H1 (cell line): ENCODE measurements at regions not wholly inside any gene's neighbourhood (a gene's known extent, or its start where the extent isn't known, plus 50 kb on each side); places are given as distances from the start of the nearest gene placed in this dataset.

ENCODE experiments used
- CTCF ChIA-PET: fragments of 300-600 bp; sonication (Branson Sonifier 250); formaldehyde crosslinking; loops from one replicate; lab custom pipeline; 2021; ENCODE audit not compliant: partially characterized antibody; lab: Charles Lee
- POLR2A ChIA-PET: fragments of 300-600 bp; sonication (Branson Sonifier 250); formaldehyde crosslinking; loops from one replicate; lab custom pipeline; 2021; ENCODE audit warnings: inconsistent platforms; ENCODE audit not compliant: partially characterized antibody; lab: Charles Lee
- DNase-seq, 2 experiments: peaks; one replicate each; pipeline versions ENCODE4 v3.0.0 to v3.0.0-alpha.2; 2010 to 2022; ENCODE audit warnings: low spot score in 2 of 2, low read depth in 1 of 2, mixed read lengths in 1 of 2
- FAIRE-seq: peaks from 2 replicates; lab custom pipeline; 2011; peaks lifted over from hg19 to GRCh38; lab: Jason Lieb, UNC
- H2AFZ ChIP-seq: 2 replicates; pipeline ENCODE4 v1.8.1; 2012; ENCODE audit warnings: low read length, inconsistent platforms
- H2AK5ac ChIP-seq: 2 replicates; pipeline ENCODE4 v1.6.1; 2013; ENCODE audit warnings: low read depth, low read length
- H2BK120ac ChIP-seq: replicated peaks from 2 replicates; pipeline ENCODE3; 2013; ENCODE audit warnings: low read depth, low read length, inconsistent platforms
- H2BK12ac ChIP-seq: 2 replicates; pipeline ENCODE4 v1.6.1; 2013; ENCODE audit warnings: low read depth, low read length
- H2BK15ac ChIP-seq: 2 replicates; pipeline ENCODE4 v1.6.1; 2013; ENCODE audit warnings: low read length
- H2BK20ac ChIP-seq: 2 replicates; pipeline ENCODE4 v1.6.1; 2013; ENCODE audit warnings: low read length
- H2BK5ac ChIP-seq: 2 replicates; pipeline ENCODE4 v1.6.1; 2013; ENCODE audit warnings: low read depth, low read length
- H3K14ac ChIP-seq: 2 replicates; pipeline ENCODE4 v1.6.1; 2013; ENCODE audit warnings: inconsistent platforms; ENCODE audit not compliant: insufficient read length
- H3K18ac ChIP-seq: 2 replicates; pipeline ENCODE4 v1.6.1; 2013; ENCODE audit warnings: low read length; ENCODE audit errors: extremely low read depth
- H3K23ac ChIP-seq: 2 replicates; pipeline ENCODE4 v1.6.1; 2013; ENCODE audit warnings: inconsistent platforms; ENCODE audit not compliant: insufficient read length
- H3K23me2 ChIP-seq: 2 replicates; pipeline ENCODE4 v1.6.1; 2013; ENCODE audit warnings: low read depth, low read length
- H3K27ac ChIP-seq: 2 replicates; pipeline ENCODE4 v1.6.1; 2011; ENCODE audit warnings: low read depth, low read length, inconsistent platforms
- H3K27me3 ChIP-seq, 4 experiments: replicated peaks in 1 of 4; 1 replicate in 1 of 4; 2 replicates in 3 of 4; pipeline versions ENCODE4 v1.6.1 to v1.8.1; 2011 to 2013; ENCODE audit warnings: low read length in 3 of 4, mild to moderate bottlenecking in 3 of 4, inconsistent platforms in 2 of 4, mixed read lengths in 2 of 4, moderate library complexity in 1 of 4; ENCODE audit not compliant: control insufficient read depth in 3 of 4, insufficient read depth in 3 of 4; ENCODE audit errors: extremely low read depth in 1 of 4
- H3K36me3 ChIP-seq, 4 experiments: 2 replicates each; pipeline versions ENCODE4 v1.6.1 to v1.8.1; 2011 to 2013; ENCODE audit warnings: mild to moderate bottlenecking in 4 of 4, low read length in 3 of 4, moderate library complexity in 2 of 4, control low read depth in 1 of 4, inconsistent platforms in 1 of 4; ENCODE audit not compliant: insufficient read depth in 4 of 4, control insufficient read depth in 2 of 4
- H3K4ac ChIP-seq: replicated peaks from 2 replicates; pipeline ENCODE3; 2013; ENCODE audit warnings: low read length, low read depth, mixed read lengths, inconsistent platforms; ENCODE audit not compliant: insufficient read length
- H3K4me1 ChIP-seq, 4 experiments: replicated peaks in 1 of 4; 1 replicate in 1 of 4; 2 replicates in 3 of 4; pipeline versions ENCODE4 v1.6.1 to v1.8.1; 2011 to 2013; ENCODE audit warnings: low read length in 3 of 4, inconsistent platforms in 2 of 4, mixed read lengths in 1 of 4; ENCODE audit not compliant: insufficient read depth in 4 of 4, control insufficient read depth in 3 of 4
- H3K4me2 ChIP-seq, 2 experiments: 2 replicates each; pipeline versions ENCODE4 v1.6.1 to v1.8.1; 2011 to 2013; ENCODE audit warnings: low read depth in 2 of 2, low read length in 2 of 2, control low read depth in 1 of 2, inconsistent platforms in 1 of 2, mild to moderate bottlenecking in 1 of 2; ENCODE audit not compliant: insufficient read depth in 1 of 2
- H3K4me3 ChIP-seq, 4 experiments: fragments of 200-600, 300-600 bp in 1 of 4; sonication (generic), shearing (Covaris generic), sonication (Bioruptor Twin) in 1 of 4; 2 replicates each; pipeline versions ENCODE4 v1.5.1 to v1.8.1; 2011 to 2016; ENCODE audit warnings: low read length in 4 of 4, low read depth in 3 of 4, control low read depth in 2 of 4, inconsistent platforms in 2 of 4, mild to moderate bottlenecking in 2 of 4, mixed read lengths in 1 of 4, moderate library complexity in 1 of 4; ENCODE audit not compliant: insufficient read depth in 2 of 4; ENCODE audit errors: extremely low read depth in 1 of 4
- H3K56ac ChIP-seq: replicated peaks from 2 replicates; pipeline ENCODE3; 2013; ENCODE audit warnings: low read depth, mild to moderate bottlenecking, mixed read lengths, low read length, inconsistent platforms; ENCODE audit not compliant: insufficient read length
- H3K79me1 ChIP-seq: 2 replicates; pipeline ENCODE4 v1.6.1; 2013; ENCODE audit warnings: low read depth, low read length, control low read depth
- H3K79me2 ChIP-seq, 2 experiments: 2 replicates each; pipeline versions ENCODE4 v1.6.1 to v1.8.1; 2012 to 2013; ENCODE audit warnings: low read length in 2 of 2, mild to moderate bottlenecking in 2 of 2, inconsistent platforms in 1 of 2; ENCODE audit not compliant: insufficient read depth in 2 of 2, control insufficient read depth in 1 of 2
- H3K9ac ChIP-seq, 4 experiments: replicated peaks in 1 of 4; 1 replicate in 1 of 4; 2 replicates in 3 of 4; pipeline versions ENCODE4 v1.6.1 to v1.8.1; 2011 to 2013; ENCODE audit warnings: low read depth in 3 of 4, low read length in 3 of 4, control low read depth in 2 of 4, mild to moderate bottlenecking in 2 of 4, moderate library complexity in 2 of 4, inconsistent platforms in 1 of 4; ENCODE audit errors: extremely low read depth in 1 of 4
- H3K9me3 ChIP-seq, 2 experiments: 2 replicates each; pipeline versions ENCODE4 v1.6.1 to v1.8.1; 2012 to 2013; ENCODE audit warnings: mild to moderate bottlenecking in 2 of 2, moderate library complexity in 2 of 2, control low read depth in 1 of 2, inconsistent platforms in 1 of 2, low read depth in 1 of 2, low read length in 1 of 2, mixed read lengths in 1 of 2; ENCODE audit not compliant: insufficient read depth in 2 of 2
- H4K20me1 ChIP-seq, 2 experiments: replicated peaks in 1 of 2; 2 replicates each; pipeline versions ENCODE3 to v1.8.1; 2011 to 2013; ENCODE audit warnings: inconsistent platforms in 2 of 2, low read length in 2 of 2, mild to moderate bottlenecking in 1 of 2; ENCODE audit not compliant: insufficient read depth in 2 of 2, control insufficient read depth in 1 of 2
- H4K5ac ChIP-seq: 2 replicates; pipeline ENCODE4 v1.6.1; 2013; ENCODE audit warnings: low read length, low read depth, mixed read lengths, inconsistent platforms; ENCODE audit not compliant: insufficient read length
- H4K8ac ChIP-seq: 2 replicates; pipeline ENCODE4 v1.8.0; 2013; ENCODE audit warnings: mild to moderate bottlenecking, moderate library complexity, low read length, inconsistent platforms; ENCODE audit not compliant: insufficient read depth; ENCODE audit errors: extremely low read depth
- H4K91ac ChIP-seq: replicated peaks from 2 replicates; pipeline ENCODE3; 2013; ENCODE audit warnings: low read length, mixed read lengths, inconsistent platforms; ENCODE audit not compliant: insufficient read length
- BACH1 ChIP-seq: IDR thresholded peaks from 2 replicates; pipeline ENCODE4 v1.6.1; 2012; ENCODE audit warnings: low read length, improper control_type of control experiment
- BRCA1 ChIP-seq: IDR thresholded peaks from 2 replicates; pipeline ENCODE4 v1.6.1; 2012; ENCODE audit warnings: low read depth, low read length, improper control_type of control experiment
- CHD2 ChIP-seq: IDR thresholded peaks from 2 replicates; pipeline ENCODE4 v1.6.1; 2012; ENCODE audit warnings: low read length, improper control_type of control experiment
- KDM5A ChIP-seq: fragments of 200-600 bp; IDR thresholded peaks from 2 replicates; pipeline ENCODE4 v1.7.1; 2012; ENCODE audit warnings: mild to moderate bottlenecking, low read length, inconsistent platforms, mixed read lengths
- SRF ChIP-seq: IDR thresholded peaks from 2 replicates; pipeline ENCODE4 v1.6.1; 2011; ENCODE audit warnings: mild to moderate bottlenecking, low read depth, low read length, moderate library complexity
- TCF12 ChIP-seq: IDR thresholded peaks from 2 replicates; pipeline ENCODE4 v1.6.1; 2011; ENCODE audit warnings: low read depth, mild to moderate bottlenecking, low read length
- WGBS, 2 experiments: shearing (Covaris generic) in 1 of 2; methylation state at CpG; one replicate each; pipeline versions ENCODE4 v1.1.6 to v1.1.7; 2013 to 2015; ENCODE audit warnings: low lambda C conversion rate in 2 of 2, mixed read lengths in 2 of 2, inconsistent platforms in 1 of 2, low coverage in 1 of 2, missing lambda C conversion rate in 1 of 2; ENCODE audit not compliant: insufficient replicate concordance in 2 of 2, insufficient coverage in 1 of 2, insufficient read length in 1 of 2; ENCODE audit errors: extremely low coverage in 1 of 2, missing lambda C conversion rate in 1 of 2; 5-methylcytosine and 5-hydroxymethylcytosine counted together

GRCh38 chr6:146990821-146991798 lies 213.1 kb upstream of the STXBP5 start:
- Histone ChIP-seq H3K14ac (no peak overlapping the region), H4K91ac (no peak overlapping the region), H2AK5ac (no peak overlapping the region), H3K23ac (no peak overlapping the region), H4K20me1 (no peaks in the 10 kb centered on the region), H3K4ac (no peak overlapping the region), H2AFZ (no peak overlapping the region), H2BK12ac (no peak overlapping the region), H4K8ac (no peak overlapping the region), H3K4me3 (no peak overlapping the region), H3K36me3 (no peaks in the 10 kb centered on the region), H2BK5ac (no peak overlapping the region), H3K9me3 (no peaks in the 10 kb centered on the region), H4K5ac (no peak overlapping the region), H3K56ac (no peak overlapping the region), H3K4me1 (no peaks in the 10 kb centered on the region), H3K27ac (no peak overlapping the region), H2BK120ac (no peak overlapping the region), H3K79me2 (no peaks in the 10 kb centered on the region), H3K18ac (no peak overlapping the region), H2BK20ac (no peak overlapping the region), H2BK15ac (no peak overlapping the region), H3K27me3 (no peaks in the 10 kb centered on the region), H3K23me2 (no peaks in the 10 kb centered on the region), H3K4me2 (no peak overlapping the region), H3K9ac (no peak overlapping the region), H3K79me1 (no peaks in the 10 kb centered on the region)
- FAIRE-seq (no peak), DNase-seq (no peak)
- ChIA-PET POLR2A (no interaction called here), CTCF (interaction anchor here (0.6 to 1.3 kb wide), 4 partner anchors 12 to 212 kb away, joined by 3 to 4 read pairs (median 3); no protein-coding TSS in a partner anchor)
- no peak for TF ChIP-seq SRF
- no peak for TF ChIP-seq BACH1
- TF ChIP-seq BRCA1, result no peak
- no peak for TF ChIP-seq TCF12
- TF ChIP-seq CHD2, result no peak
- no peak for TF ChIP-seq KDM5A
- WGBS, 2 experiments, result 93% methylated on average over 11 of the region's 11 CpGs; no CpG with 5 or more reads in 1 of the 2 experiments
